ENCODE measurements at regions not wholly inside any gene's neighbourhood (a gene's known extent, or its start where the extent isn't known, plus 50 kb on each side); places are given as distances from the start of the nearest gene placed in this dataset.

GRCh38 chrX:22325096-22325495 lies 52.4 kb downstream of the CBLL2 start:
- H3K9me3 Mint-ChIP-seq = peaks cover 9% of the 10 kb centered on the region
- no peaks in the 10 kb centered on the region for H3K36me3 Mint-ChIP-seq (ENCODE audit: low read depth)
- no peak for TF ChIP-seq CTCF (IDR thresholded peaks at IDR 0.05; ENCODE audit: unreplicated experiment in 3 of 3)
- no peak overlapping the region for H3K4me3 Mint-ChIP-seq
- H3K27me3 Mint-ChIP-seq (ENCODE audit: low read depth) = no peaks in the 10 kb centered on the region
- no peaks in the 10 kb centered on the region for H3K4me1 Mint-ChIP-seq
- H3K27ac Mint-ChIP-seq = peak overlapping the region in 1 of 3 experiments; percentile 22

- no peaks in the 10 kb centered on the region for H3K27me3 Mint-ChIP-seq (ENCODE audit: low read depth)
- H3K9me3 Mint-ChIP-seq = peaks cover 9% of the 10 kb centered on the region
- no peak overlapping the region for H3K4me3 Mint-ChIP-seq
These were observed 57.1 kb downstream of the CBLL2 start for GRCh38 chrX:22329783-22330182.

GRCh38 chrX:22338740-22339139 lies 66.0 kb downstream of the CBLL2 start:
- H3K9me3 Mint-ChIP-seq = peaks cover 27% of the 10 kb centered on the region
- TF ChIP-seq CTCF (IDR thresholded peaks at IDR 0.05; ENCODE audit: unreplicated experiment in 3 of 3) = no peak
- no peak overlapping the region for H3K4me3 Mint-ChIP-seq
- H3K4me1 Mint-ChIP-seq = peaks cover 22% of the 10 kb centered on the region
- H3K36me3 Mint-ChIP-seq (ENCODE audit: low read depth) = no peaks in the 10 kb centered on the region
- no peak overlapping the region for H3K27ac Mint-ChIP-seq
- H3K27me3 Mint-ChIP-seq (ENCODE audit: low read depth) = no peaks in the 10 kb centered on the region

More at GRCh38 chrX:22329783-22330182, 57.1 kb downstream of the CBLL2 start:
- TF ChIP-seq CTCF (IDR thresholded peaks at IDR 0.05; ENCODE audit: unreplicated experiment in 3 of 3) = no peak
- Mint-ChIP-seq H3K36me3 (ENCODE audit: low read depth) (no peaks in the 10 kb centered on the region), H3K27ac (no peak overlapping the region), H3K4me1 (no peaks in the 10 kb centered on the region)

- peak overlapping the region in 2 of 3 experiments; percentile 14 to 69 for H3K27ac Mint-ChIP-seq
- H3K4me1 Mint-ChIP-seq = peaks cover 22% of the 10 kb centered on the region
- H3K9me3 Mint-ChIP-seq = peaks cover 24% of the 10 kb centered on the region
- no peaks in the 10 kb centered on the region for H3K27me3 Mint-ChIP-seq (ENCODE audit: low read depth)
- no peak for TF ChIP-seq CTCF (IDR thresholded peaks at IDR 0.05; ENCODE audit: unreplicated experiment in 3 of 3)
- H3K36me3 Mint-ChIP-seq (ENCODE audit: low read depth) = no peaks in the 10 kb centered on the region
- no peak overlapping the region for H3K4me3 Mint-ChIP-seq
These were observed 66.7 kb downstream of the CBLL2 start for GRCh38 chrX:22339459-22339858.

- H3K36me3 Mint-ChIP-seq (ENCODE audit: low read depth) = no peaks in the 10 kb centered on the region
- H3K4me3 Mint-ChIP-seq = no peak overlapping the region
- peaks cover 22% of the 10 kb centered on the region for H3K4me1 Mint-ChIP-seq
- H3K27ac Mint-ChIP-seq = peak overlapping the region in 2 of 3 experiments; percentile 14 to 69
- no peak for TF ChIP-seq CTCF (IDR thresholded peaks at IDR 0.05; ENCODE audit: unreplicated experiment in 3 of 3)
- H3K27me3 Mint-ChIP-seq (ENCODE audit: low read depth) = no peaks in the 10 kb centered on the region
- peaks cover 19% of the 10 kb centered on the region for H3K9me3 Mint-ChIP-seq
These were observed 67.4 kb downstream of the CBLL2 start for GRCh38 chrX:22340022-22340616.

GRCh38 chrX:22343192-22343591 lies 70.5 kb downstream of the CBLL2 start:
- no peak for TF ChIP-seq CTCF (IDR thresholded peaks at IDR 0.05; ENCODE audit: unreplicated experiment in 3 of 3)
- Mint-ChIP-seq H3K27ac (no peak overlapping the region), H3K36me3 (ENCODE audit: low read depth) (no peaks in the 10 kb centered on the region), H3K4me3 (no peak overlapping the region), H3K27me3 (ENCODE audit: low read depth) (no peaks in the 10 kb centered on the region), H3K9me3 (peaks cover 2% of the 10 kb centered on the region), H3K4me1 (peaks cover 14% of the 10 kb centered on the region)

Measured in nephron (organoid).